ENCODE measurements at regions not wholly inside any gene's neighbourhood (a gene's known extent, or its start where the extent isn't known, plus 50 kb on each side); places are given as distances from the start of the nearest gene placed in this dataset.

DNA sequence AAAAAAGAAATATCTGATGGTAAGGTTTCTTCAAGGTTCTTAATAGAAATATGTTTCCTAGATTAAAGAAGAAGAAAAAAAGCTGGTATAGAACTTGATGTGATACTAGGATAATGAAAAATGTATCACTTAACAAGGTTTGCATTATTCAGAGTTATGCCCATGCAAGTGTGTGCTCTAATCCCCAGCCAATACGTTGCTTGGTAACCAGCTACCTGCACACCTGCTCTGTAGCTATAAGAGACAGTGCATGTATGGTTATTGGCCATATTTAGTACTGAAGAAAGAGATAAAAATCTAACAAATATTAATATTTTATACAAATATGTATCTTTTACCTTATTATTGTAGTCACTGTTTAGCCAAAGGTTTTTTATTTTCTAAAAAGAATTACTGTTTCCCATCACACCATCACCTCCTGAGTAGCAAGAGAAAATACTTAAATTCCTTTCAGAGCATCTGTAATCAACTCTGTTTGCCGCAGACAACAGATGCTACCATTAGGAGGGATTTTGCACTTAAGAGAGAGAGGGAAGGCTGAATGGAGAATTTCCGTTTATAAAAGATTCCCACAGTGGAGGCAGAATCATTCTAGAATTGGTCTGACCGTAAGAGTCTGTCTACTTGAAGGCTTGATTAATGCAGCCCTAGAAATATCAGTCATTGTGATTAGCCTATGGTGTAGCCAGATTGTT, 115.6 kb downstream of the NEDD1 start:
- TF ChIP-seq GABPA (IDR thresholded peaks at IDR 0.05; ENCODE audit: low read depth) (no peak), MEF2A (IDR thresholded peaks at IDR 0.05; ENCODE audit: borderline replicate concordance, low read depth) (no peak), TEAD4 (IDR thresholded peaks at IDR 0.05; ENCODE audit: borderline replicate concordance, insufficient read depth) (no peak), NFIC (IDR thresholded peaks at IDR 0.05; ENCODE audit: borderline replicate concordance) (no peak), TCF12 (IDR thresholded peaks at IDR 0.05) (no peak), CHD2 (IDR thresholded peaks at IDR 0.05; ENCODE audit: low read length, partially characterized antibody) (no peak), POLR2AphosphoS5 (IDR thresholded peaks at IDR 0.05; ENCODE audit: low read depth, low read length) (no peak), ELF1 (IDR thresholded peaks at IDR 0.05) (no peak), JUND (IDR thresholded peaks at IDR 0.05) (no peak), FOXM1 (IDR thresholded peaks at IDR 0.05; ENCODE audit: low read depth) (no peak), FOSL2 (IDR thresholded peaks at IDR 0.05; ENCODE audit: borderline replicate concordance, low read depth) (no peak), SIN3A (IDR thresholded peaks at IDR 0.05; ENCODE audit: borderline replicate concordance, low read depth, low read length) (no peak), FOXJ3 (CRISPR knock-in tag; IDR thresholded peaks at IDR 0.05) (no peak), RAD21 (IDR thresholded peaks at IDR 0.05; ENCODE audit: low read length) (no peak), NRF1 (IDR thresholded peaks at IDR 0.05; ENCODE audit: low read depth, low read length) (no peak), RCOR1 (IDR thresholded peaks at IDR 0.05; ENCODE audit: low read length) (no peak), RXRA (IDR thresholded peaks at IDR 0.05; ENCODE audit: borderline replicate concordance, low read depth) (no peak)
- TF ChIP-seq, protein P1, sequence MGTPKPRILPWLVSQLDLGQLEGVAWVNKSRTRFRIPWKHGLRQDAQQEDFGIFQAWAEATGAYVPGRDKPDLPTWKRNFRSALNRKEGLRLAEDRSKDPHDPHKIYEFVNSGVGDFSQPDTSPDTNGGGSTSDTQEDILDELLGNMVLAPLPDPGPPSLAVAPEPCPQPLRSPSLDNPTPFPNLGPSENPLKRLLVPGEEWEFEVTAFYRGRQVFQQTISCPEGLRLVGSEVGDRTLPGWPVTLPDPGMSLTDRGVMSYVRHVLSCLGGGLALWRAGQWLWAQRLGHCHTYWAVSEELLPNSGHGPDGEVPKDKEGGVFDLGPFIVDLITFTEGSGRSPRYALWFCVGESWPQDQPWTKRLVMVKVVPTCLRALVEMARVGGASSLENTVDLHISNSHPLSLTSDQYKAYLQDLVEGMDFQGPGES (IDR thresholded peaks at IDR 0.05; ENCODE audit: low read depth, low read length) = no peak
- TF ChIP-seq, protein P2, sequence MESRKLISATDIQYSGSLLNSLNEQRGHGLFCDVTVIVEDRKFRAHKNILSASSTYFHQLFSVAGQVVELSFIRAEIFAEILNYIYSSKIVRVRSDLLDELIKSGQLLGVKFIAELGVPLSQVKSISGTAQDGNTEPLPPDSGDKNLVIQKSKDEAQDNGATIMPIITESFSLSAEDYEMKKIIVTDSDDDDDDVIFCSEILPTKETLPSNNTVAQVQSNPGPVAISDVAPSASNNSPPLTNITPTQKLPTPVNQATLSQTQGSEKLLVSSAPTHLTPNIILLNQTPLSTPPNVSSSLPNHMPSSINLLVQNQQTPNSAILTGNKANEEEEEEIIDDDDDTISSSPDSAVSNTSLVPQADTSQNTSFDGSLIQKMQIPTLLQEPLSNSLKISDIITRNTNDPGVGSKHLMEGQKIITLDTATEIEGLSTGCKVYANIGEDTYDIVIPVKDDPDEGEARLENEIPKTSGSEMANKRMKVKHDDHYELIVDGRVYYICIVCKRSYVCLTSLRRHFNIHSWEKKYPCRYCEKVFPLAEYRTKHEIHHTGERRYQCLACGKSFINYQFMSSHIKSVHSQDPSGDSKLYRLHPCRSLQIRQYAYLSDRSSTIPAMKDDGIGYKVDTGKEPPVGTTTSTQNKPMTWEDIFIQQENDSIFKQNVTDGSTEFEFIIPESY (IDR thresholded peaks at IDR 0.05; ENCODE audit: borderline replicate concordance, low read depth) = no peak
- Histone ChIP-seq H3K4me2 (no peak overlapping the region), H3K9me2 (no peaks in the 10 kb centered on the region), H3K9me3 (no peaks in the 10 kb centered on the region), H3K27me3 (ENCODE audit: insufficient read depth) (no peaks in the 10 kb centered on the region), H3K4me1 (ENCODE audit: control insufficient read depth in 1 of 2, insufficient read depth in 2 of 2, low read depth in 1 of 2, low read length in 1 of 2) (no peaks in the 10 kb centered on the region), H3K27ac (ENCODE audit: low read depth in 2 of 2, low read length in 1 of 2) (no peak overlapping the region), H3K4me3 (ENCODE audit: low read depth in 2 of 2, low read length in 1 of 2) (no peak overlapping the region), H3K79me2 (ENCODE audit: insufficient read depth) (no peaks in the 10 kb centered on the region), H2AFZ (ENCODE audit: low read depth) (no peak overlapping the region), H3F3A (replicated peaks; ENCODE audit: insufficient read depth) (no peaks in the 10 kb centered on the region), H3K9ac (no peak overlapping the region), H4K20me1 (ENCODE audit: insufficient read depth) (no peaks in the 10 kb centered on the region), H3K36me3 (replicated peaks in 1 of 2; ENCODE audit: control insufficient read depth in 1 of 2, insufficient read depth in 2 of 2, low read length in 1 of 2) (no peaks in the 10 kb centered on the region)
- 34% methylated on average over 4 of the region's 4 CpGs for WGBS (ENCODE audit: low lambda C conversion rate)
- ChIA-PET POLR2A (no interaction called here), CTCF (no interaction called here)
- DNase-seq = no peak
